HG02642 (cell line): ENCODE measurements at regions not wholly inside any gene's neighbourhood (a gene's known extent, or its start where the extent isn't known, plus 50 kb on each side); places are given as distances from the start of the nearest gene placed in this dataset.
"Not testable (repeated sequence)": the region's sequence is repeated elsewhere in the genome, so short reads cannot be mapped to it uniquely, and the experiment has no call there.

Experiments
- ATAC-seq: cut with Tn5 transposase; IDR thresholded peaks from one replicate; pipeline ENCODE4 v1.9.1; 2021; ENCODE audit warnings: mild to moderate bottlenecking; ENCODE audit not compliant: unreplicated experiment, poor library complexity

DNA sequence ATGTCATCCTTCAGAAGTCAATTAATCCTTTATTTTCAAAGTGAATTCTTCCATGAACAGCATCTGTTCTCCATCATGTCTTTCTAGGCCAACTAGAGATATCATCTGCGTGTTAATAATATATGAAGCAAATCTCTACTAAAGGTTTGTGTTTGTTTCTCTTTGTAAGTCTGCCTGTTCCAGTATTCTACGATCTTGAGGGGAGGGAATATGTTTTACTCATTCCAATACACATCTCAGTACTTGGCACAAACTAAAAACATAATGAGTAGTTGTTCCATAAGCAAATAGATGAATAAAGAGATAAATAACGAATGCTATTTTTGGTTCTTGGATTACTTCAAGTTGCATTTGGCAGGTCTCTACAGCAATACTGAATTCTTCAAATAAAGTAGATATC lies 470.7 kb upstream of the GRIN3A start:
- no peak for ATAC-seq

GRCh38 chr9:102206432-102206831 lies 468.0 kb upstream of the GRIN3A start:
- no peak for ATAC-seq

- no peak for ATAC-seq
Measured at GRCh38 chr9:102205251-102205650, 466.8 kb upstream of the GRIN3A start.

DNA sequence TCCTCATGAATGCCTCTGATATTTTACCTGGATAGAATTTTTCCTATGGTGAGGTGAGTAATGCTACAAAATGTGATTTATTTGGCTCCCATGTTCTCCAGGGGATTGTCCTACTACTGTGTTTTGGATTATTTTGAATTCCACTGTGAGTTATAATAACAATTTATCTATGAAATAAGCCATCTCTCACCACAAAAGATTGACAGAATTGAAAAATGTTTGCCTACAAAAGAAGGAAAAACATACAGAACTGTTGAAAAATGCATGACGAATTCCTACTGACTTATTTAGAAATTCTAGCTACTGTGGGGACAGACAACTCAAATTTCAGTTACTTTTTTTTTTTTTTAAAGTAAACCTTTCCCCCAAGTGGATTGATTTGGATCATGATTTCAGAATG lies 463.7 kb upstream of the GRIN3A start:
- no peak for ATAC-seq

DNA sequence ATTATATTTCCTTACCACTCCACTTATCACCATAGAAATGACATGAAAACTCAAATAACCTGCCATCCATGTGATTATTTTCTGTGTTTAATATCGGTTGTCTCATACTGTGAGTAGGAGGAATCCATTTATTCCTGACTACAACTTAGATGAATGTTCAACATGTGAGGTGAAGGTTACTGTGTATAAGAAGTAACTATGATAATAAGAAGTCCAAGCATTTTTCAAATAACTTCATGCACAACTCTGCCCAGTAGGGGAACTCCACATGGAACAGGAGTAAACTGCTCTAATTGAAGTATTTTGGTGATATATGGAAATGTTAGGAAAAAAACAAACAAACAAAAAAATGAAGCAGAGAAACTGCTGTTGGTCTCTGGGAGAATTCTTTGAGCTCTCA lies 447.5 kb upstream of the GRIN3A start:
- no peak for ATAC-seq

- no peak for ATAC-seq
Measured at GRCh38 chr9:102185371-102185770, 446.9 kb upstream of the GRIN3A start.

GRCh38 chr9:102178811-102179210 lies 440.4 kb upstream of the GRIN3A start:
- no peak for ATAC-seq

- not testable (repeated sequence) for ATAC-seq
Measured at GRCh38 chr9:102174202-102174601, 435.8 kb upstream of the GRIN3A start.

- ATAC-seq: no peak
Measured at GRCh38 chr9:102164247-102164646, 425.8 kb upstream of the GRIN3A start.

DNA sequence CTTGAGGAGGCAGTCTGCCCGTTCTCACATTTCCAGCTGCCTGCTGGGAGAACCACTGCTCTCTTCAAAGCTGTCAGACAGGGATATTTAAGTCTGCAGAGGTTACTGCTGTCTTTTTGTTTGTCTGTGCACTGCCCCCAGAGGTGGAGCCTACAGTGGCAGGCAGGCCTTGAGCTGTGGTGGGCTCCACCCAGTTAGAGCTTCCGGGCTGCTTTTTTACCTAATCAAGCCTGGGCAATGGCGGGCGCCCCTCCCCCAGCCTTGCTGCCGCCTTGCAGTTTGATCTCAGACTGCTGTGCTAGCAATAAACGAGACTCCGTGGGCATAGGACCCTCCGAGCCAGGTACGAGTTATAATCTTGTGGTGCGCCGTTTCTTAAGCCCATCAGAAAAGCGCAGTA lies 414.6 kb upstream of the GRIN3A start:
- ATAC-seq: not testable (repeated sequence)

DNA sequence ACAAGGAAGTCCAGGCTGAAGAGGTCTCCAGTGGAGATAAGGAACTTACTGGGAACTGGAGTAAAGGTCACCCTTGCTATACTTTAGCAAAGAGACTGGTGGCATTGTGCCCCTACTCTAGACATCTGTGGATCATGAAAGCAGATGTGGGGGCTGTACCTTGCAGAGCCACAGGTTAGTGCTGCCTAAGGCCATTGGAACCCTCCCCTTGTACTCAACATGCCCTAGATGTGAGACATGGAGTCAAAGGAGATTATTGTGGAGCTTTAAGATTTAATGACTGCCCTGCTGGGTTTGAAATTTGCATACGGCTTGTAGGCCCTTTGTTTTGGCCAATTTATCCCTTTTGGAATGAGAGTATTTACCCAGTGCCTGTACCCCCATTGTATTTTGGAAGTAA lies 397.3 kb upstream of the GRIN3A start:
- ATAC-seq: no peak

DNA sequence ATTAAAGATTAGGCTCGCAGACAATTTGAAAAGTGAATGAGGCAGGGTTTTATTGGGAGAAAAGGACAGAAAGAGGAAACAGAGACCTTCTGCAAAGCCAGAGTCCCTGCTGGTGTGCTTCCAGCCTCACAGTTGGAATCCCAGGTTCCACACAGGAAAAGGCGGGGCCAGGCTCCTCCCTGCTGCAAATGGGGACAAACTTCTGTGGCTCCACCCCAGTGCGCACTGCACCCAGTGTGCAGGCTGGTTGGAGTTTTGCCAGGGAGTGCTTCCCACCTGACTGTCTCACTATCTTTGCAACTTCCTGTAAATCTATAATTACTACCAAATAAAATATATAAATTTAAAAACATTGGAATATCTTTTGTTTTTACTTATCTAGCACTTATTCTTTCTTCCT lies 386.0 kb upstream of the GRIN3A start:
- no peak for ATAC-seq

- ATAC-seq: no peak
Measured at GRCh38 chr9:102114557-102114956, 376.1 kb upstream of the GRIN3A start.

- no peak for ATAC-seq
Measured at GRCh38 chr9:102113191-102113590, 374.7 kb upstream of the GRIN3A start.

GRCh38 chr9:102106439-102106838 lies 368.0 kb upstream of the GRIN3A start:
- ATAC-seq: no peak

DNA sequence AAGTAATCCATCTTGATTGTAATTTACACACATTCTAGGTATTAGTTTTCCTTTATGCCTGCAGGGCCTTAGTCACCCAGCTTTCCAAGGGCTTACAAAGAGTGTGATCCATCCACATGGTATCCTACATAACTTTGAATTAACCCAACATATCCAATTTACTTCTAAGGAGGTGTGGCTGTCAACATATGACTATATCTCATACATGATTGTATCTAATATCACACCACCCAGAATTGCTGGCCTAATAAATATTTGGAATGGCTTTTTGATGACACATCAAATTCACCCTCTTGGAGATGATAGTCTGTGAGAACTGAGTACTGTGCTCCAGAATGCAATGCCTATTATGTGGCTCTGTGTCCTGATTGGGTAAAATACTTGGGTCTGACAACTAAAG lies 363.3 kb upstream of the GRIN3A start:
- no peak for ATAC-seq

- no peak for ATAC-seq
Measured at GRCh38 chr9:102087141-102087540, 348.7 kb upstream of the GRIN3A start.

DNA sequence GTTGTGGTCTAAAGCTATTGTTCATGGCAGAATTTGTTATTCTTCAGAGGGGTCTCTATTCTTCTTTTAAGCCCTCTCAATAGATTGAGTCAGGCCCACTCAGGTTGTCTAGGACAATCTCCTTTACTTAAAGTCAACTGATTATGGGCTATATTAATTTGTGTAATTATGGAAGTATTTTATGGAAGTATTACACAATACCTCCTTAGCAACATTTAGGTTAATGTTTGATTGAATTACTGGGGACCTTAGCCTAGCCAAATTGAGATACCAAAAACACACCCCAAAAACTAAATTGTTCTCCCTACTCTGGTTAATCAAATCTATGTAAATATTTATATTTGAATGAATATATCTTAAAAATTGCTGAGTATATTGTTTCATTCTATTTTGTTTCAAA lies 347.1 kb upstream of the GRIN3A start:
- ATAC-seq: no peak

DNA sequence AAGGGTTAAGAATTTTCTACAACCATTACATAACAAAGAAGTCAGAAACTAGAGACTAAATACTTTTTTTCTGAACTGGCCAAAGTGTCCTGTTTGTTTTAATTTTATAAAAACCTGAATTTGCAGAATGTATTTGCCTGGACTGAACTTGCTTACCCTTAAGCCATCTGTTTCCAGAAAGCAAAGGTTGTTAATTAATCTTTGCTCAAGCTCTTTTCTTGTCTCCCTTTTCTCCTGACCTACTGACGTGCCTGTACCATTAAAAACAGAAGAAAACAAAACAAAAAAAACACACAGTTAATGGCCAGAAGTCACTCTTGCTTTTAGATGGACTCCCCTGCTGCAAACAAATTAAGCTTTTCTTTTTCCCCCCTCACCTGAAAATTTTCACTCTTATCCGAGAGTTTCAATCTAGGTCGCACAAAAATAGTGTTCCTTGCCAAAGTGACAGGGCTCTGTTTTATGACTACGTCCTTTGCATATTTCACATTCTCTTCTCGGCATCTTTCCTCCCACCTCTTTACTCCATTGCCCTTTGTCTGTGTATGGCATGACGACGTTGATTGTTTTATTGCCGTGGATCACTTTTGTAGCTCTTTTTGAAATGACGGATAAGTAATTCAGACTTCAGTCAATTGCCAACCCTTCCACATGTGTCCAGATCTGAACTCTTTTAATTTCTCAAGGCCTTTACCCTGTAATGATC lies 333.8 kb upstream of the GRIN3A start:
- no peak for ATAC-seq

- no peak for ATAC-seq
Measured at GRCh38 chr9:102069969-102070368, 331.5 kb upstream of the GRIN3A start.

DNA sequence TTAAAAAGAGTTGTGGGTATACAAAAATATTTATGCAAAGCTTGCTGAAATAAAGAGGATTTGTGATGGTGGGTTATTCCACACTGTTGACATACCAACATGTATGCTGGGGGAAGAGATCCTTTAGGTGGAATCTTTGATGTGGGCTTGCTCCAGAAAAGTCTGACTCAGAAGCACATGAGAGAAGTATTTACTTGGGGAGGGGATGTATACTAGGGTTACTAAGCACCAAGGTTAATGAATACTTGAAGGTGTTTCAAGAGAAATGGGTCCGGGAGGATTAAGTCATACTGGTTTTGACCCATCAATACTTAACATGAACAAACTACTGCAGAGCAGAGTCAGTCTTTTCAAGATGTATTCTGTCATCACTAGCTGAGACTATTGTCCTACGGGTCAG lies 316.4 kb upstream of the GRIN3A start:
- ATAC-seq: no peak

DNA sequence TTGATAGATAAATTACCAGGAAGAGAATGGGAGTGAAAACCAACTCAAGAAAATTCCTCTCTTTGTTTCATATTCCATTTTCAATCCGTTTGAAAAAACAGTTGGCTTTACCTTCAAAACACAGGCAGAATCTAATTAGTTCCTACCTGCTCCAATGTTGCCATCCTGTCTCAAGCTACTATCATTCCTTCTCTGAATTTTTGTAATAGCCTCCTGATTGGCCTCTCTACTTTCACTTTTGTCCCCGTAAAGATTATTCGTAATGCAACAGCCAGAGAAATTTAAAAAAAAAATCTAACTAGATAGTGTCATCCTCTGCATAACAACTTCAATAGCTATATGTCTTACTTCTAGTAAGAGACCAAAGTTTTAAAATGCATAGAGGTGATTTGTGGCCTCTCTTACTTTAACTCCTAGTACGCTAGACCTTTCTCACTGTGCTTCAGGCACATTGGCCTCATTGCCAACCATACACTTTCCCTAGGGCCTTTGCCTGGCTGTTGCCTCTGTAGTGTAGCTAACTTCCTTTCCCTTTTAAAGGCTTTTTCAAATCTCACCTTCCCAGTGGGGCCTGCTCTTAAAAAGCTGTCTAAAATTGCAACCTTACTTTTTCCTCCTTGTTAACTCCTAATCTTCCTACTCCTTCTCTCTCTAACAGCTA lies 311.3 kb upstream of the GRIN3A start:
- no peak for ATAC-seq
